ENCODE measurements at regions not wholly inside any gene's neighbourhood (a gene's known extent, or its start where the extent isn't known, plus 50 kb on each side); places are given as distances from the start of the nearest gene placed in this dataset.

GRCh38 chr1:5770981-5771765, 221.1 kb downstream of the NPHP4 start (continued):
- TF ChIP-seq ZNF512 (CRISPR knock-in tag; IDR thresholded peaks at IDR 0.05; ENCODE audit: borderline replicate concordance) = no peak
- no peak for TF ChIP-seq MLX (CRISPR knock-in tag; IDR thresholded peaks at IDR 0.05)
- no peak for TF ChIP-seq FOXP1 (CRISPR knock-in tag; IDR thresholded peaks at IDR 0.05; ENCODE audit: borderline replicate concordance)
- no peak for TF ChIP-seq CBFB (CRISPR knock-in tag; IDR thresholded peaks at IDR 0.05; ENCODE audit: low read depth)
- TF ChIP-seq, protein P1, sequence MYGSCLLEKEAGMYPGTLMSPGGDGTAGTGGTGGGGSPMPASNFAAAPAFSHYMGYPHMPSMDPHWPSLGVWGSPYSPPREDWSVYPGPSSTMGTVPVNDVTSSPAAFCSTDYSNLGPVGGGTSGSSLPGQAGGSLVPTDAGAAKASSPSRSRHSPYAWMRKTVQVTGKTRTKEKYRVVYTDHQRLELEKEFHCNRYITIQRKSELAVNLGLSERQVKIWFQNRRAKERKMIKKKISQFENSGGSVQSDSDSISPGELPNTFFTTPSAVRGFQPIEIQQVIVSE (CRISPR knock-in tag; IDR thresholded peaks at IDR 0.05; ENCODE audit: borderline replicate concordance) = no peak
- TF ChIP-seq TEAD4 (CRISPR knock-in tag; IDR thresholded peaks at IDR 0.05) = no peak

DNA sequence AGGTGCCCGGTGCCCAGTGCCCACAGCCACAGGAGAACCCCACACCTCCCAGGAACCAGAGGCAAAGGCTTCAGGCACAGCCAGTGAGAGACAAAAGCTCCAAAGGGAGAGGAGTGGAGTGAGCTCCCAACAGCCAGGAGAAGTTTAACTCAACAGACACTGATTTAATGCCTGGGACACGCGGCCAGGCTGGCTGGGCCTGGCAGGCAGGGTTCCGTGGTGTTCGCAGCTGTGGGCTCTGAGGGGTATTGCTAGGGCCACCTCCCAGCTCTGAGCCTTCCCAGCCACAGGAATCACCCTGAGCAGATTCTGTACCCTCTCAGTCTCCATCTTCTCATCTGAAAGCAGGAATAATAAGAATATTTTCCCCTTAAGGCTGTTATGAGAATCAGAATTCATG, 222.5 kb downstream of the NPHP4 start:
- no peak for TF ChIP-seq MXD4 (CRISPR knock-in tag; IDR thresholded peaks at IDR 0.05; ENCODE audit: borderline replicate concordance)
- TF ChIP-seq ELF4 (CRISPR knock-in tag; IDR thresholded peaks at IDR 0.05; ENCODE audit: low read depth) = no peak
- TF ChIP-seq, protein P2, sequence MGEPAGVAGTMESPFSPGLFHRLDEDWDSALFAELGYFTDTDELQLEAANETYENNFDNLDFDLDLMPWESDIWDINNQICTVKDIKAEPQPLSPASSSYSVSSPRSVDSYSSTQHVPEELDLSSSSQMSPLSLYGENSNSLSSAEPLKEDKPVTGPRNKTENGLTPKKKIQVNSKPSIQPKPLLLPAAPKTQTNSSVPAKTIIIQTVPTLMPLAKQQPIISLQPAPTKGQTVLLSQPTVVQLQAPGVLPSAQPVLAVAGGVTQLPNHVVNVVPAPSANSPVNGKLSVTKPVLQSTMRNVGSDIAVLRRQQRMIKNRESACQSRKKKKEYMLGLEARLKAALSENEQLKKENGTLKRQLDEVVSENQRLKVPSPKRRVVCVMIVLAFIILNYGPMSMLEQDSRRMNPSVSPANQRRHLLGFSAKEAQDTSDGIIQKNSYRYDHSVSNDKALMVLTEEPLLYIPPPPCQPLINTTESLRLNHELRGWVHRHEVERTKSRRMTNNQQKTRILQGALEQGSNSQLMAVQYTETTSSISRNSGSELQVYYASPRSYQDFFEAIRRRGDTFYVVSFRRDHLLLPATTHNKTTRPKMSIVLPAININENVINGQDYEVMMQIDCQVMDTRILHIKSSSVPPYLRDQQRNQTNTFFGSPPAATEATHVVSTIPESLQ (CRISPR knock-in tag; IDR thresholded peaks at IDR 0.05) = no peak
- no peak for TF ChIP-seq NFATC4 (CRISPR knock-in tag; IDR thresholded peaks at IDR 0.05)
- no peak for TF ChIP-seq GRHL2 (CRISPR knock-in tag; IDR thresholded peaks at IDR 0.05; ENCODE audit: insufficient replicate concordance, severe bottlenecking)
- no peak for TF ChIP-seq FOXK1 (CRISPR knock-in tag; IDR thresholded peaks at IDR 0.05)
- no peak for TF ChIP-seq ESRRA (CRISPR knock-in tag; IDR thresholded peaks at IDR 0.05; ENCODE audit: borderline replicate concordance)
- no peak for TF ChIP-seq ZNF263 (CRISPR knock-in tag; IDR thresholded peaks at IDR 0.05; ENCODE audit: low read depth)
- TF ChIP-seq ZNF121 (CRISPR knock-in tag; IDR thresholded peaks at IDR 0.05) = no peak
- TF ChIP-seq E2F4 (CRISPR knock-in tag; IDR thresholded peaks at IDR 0.05; ENCODE audit: borderline replicate concordance, low read depth) = no peak
- TF ChIP-seq, protein P3, sequence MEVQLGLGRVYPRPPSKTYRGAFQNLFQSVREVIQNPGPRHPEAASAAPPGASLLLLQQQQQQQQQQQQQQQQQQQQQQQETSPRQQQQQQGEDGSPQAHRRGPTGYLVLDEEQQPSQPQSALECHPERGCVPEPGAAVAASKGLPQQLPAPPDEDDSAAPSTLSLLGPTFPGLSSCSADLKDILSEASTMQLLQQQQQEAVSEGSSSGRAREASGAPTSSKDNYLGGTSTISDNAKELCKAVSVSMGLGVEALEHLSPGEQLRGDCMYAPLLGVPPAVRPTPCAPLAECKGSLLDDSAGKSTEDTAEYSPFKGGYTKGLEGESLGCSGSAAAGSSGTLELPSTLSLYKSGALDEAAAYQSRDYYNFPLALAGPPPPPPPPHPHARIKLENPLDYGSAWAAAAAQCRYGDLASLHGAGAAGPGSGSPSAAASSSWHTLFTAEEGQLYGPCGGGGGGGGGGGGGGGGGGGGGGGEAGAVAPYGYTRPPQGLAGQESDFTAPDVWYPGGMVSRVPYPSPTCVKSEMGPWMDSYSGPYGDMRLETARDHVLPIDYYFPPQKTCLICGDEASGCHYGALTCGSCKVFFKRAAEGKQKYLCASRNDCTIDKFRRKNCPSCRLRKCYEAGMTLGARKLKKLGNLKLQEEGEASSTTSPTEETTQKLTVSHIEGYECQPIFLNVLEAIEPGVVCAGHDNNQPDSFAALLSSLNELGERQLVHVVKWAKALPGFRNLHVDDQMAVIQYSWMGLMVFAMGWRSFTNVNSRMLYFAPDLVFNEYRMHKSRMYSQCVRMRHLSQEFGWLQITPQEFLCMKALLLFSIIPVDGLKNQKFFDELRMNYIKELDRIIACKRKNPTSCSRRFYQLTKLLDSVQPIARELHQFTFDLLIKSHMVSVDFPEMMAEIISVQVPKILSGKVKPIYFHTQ (CRISPR knock-in tag; IDR thresholded peaks at IDR 0.05) = no peak
- TF ChIP-seq KAT7 (CRISPR knock-in tag; IDR thresholded peaks at IDR 0.05; ENCODE audit: borderline replicate concordance) = no peak
- no peak for TF ChIP-seq ZNF512 (CRISPR knock-in tag; IDR thresholded peaks at IDR 0.05; ENCODE audit: borderline replicate concordance)
- TF ChIP-seq, protein P4, sequence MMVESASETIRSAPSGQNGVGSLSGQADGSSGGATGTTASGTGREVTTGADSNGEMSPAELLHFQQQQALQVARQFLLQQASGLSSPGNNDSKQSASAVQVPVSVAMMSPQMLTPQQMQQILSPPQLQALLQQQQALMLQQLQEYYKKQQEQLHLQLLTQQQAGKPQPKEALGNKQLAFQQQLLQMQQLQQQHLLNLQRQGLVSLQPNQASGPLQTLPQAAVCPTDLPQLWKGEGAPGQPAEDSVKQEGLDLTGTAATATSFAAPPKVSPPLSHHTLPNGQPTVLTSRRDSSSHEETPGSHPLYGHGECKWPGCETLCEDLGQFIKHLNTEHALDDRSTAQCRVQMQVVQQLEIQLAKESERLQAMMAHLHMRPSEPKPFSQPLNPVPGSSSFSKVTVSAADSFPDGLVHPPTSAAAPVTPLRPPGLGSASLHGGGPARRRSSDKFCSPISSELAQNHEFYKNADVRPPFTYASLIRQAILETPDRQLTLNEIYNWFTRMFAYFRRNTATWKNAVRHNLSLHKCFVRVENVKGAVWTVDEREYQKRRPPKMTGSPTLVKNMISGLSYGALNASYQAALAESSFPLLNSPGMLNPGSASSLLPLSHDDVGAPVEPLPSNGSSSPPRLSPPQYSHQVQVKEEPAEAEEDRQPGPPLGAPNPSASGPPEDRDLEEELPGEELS (CRISPR knock-in tag; IDR thresholded peaks at IDR 0.05) = no peak
- TF ChIP-seq TCF7 (CRISPR knock-in tag; IDR thresholded peaks at IDR 0.05; ENCODE audit: low read depth) = no peak
- H3K27me3 Mint-ChIP-seq (ENCODE audit: low read depth) = no peaks in the 10 kb centered on the region; the same call in 1 of the 2 replicates

More for the DNA sequence above, 222.5 kb downstream of the NPHP4 start:
- Mint-ChIP-seq H3K36me3 (no peaks in the 10 kb centered on the region), H3K9me3 (no peaks in the 10 kb centered on the region), H3K27ac (no peak overlapping the region), H3K4me3 (no peak overlapping the region), H3K4me1 (peaks cover 54% of the 10 kb centered on the region)
- ChIA-PET CTCF (no interaction called here), POLR2A (no interaction called here)
- ATAC-seq (no peak), DNase-seq (ENCODE audit: low spot score) (no peak)

Data from WTC11 (cell line).